HG03558 (cell line): ENCODE measurements at regions not wholly inside any gene's neighbourhood (a gene's known extent, or its start where the extent isn't known, plus 50 kb on each side); places are given as distances from the start of the nearest gene placed in this dataset.
"Not testable (repeated sequence)": the region's sequence is repeated elsewhere in the genome, so short reads cannot be mapped to it uniquely, and the experiment has no call there.

Experiments
- ATAC-seq: cut with Tn5 transposase; IDR thresholded peaks from one replicate; pipeline ENCODE4 v1.9.1; 2021; ENCODE audit warnings: moderate number of reproducible peaks; ENCODE audit not compliant: unreplicated experiment; ENCODE audit errors: extremely low read depth

DNA sequence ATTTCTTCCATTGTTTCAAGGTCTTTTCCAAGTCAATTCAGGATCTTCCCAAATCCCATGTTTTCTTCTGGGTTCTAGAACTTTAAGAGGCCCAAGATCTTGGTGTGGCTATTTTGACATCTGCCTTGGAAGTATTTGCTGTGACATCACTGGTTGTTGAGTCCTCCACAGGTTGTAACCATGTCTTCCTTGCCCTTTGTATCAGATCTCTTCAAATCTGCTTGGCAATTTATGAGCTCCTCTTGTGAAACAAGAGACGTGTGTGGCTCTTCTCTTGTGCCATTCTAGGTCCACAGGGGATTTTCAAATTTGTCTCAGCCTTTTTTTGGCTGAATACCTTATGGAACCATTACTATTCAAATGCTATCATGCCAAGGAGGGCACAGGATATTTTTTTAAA, 60.3 kb upstream of the KCNK2 start:
- ATAC-seq: no peak

- ATAC-seq: no peak
Measured at GRCh38 chr1:215022741-215023141, 59.8 kb upstream of the KCNK2 start.

DNA sequence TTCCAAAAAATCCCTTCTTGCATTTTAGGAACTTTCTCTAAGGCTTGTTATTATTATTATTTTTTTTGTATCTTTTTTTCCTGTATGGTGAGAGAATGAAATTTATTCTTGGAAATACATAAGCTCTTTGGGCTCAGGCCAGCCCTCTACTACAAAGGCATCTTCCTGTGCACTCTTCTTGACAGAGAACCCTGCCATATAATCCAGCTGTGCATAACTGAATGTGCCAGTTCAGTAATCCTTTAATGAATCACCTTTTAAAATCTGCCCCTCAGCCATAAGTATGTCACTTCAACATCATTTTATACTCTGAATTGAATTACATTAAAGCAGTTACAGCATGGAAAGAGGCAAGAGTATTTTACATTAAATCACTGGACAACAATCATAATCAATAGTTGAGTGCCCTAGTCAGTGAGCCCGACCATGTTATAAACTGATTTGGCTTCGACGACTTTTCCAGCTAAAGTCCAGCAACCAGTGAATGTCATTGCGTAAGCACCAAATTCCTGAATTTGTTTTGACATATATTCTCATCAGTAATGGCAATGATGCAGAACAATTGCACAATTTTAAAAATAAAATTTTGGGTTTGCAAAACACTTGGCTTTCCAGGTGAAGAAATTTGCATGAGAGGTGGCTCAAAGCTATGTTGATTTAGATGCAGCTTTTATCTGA, 59.2 kb upstream of the KCNK2 start:
- no peak for ATAC-seq

- ATAC-seq: no peak
Measured at GRCh38 chr1:215028954-215029353, 53.6 kb upstream of the KCNK2 start.

DNA sequence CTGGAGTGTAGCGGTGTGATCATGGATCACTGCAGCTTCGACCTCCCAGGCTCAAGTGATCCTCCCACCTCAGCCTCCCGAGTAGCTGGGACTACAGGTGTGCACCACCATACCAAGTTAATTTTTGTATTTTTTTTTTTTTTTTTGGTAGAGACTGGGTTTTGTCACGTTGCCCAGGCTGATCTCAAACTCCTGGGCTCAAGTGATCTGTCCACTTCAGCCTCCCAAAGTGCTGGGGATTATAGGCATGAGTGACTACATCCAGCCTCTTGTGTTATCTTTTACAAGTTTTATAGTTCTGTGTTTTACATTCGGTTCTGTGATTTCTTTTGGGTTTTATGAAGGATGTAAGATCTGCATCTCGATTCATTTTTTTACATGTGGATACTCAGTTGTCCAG, 52.0 kb upstream of the KCNK2 start:
- not testable (repeated sequence) for ATAC-seq

DNA sequence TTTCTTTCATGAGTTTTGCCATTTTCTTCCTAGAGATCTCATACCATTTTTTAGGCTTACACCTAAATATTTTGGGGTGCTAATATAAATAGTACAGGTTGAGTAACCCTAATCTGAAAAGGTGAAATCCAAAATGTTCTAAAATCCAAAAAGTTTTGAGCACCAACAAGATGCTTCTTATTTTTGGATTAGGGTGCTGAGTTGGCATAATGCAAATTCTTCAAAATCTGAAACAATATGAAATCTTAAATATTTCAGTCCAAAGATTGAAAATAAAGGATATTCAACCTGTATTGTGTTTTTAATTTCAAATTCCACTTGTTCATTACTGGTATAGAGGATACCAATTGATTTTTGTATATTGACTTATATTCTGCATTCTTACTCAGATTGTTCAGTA, 51.1 kb upstream of the KCNK2 start:
- ATAC-seq: no peak
